NT2/D1 (cell line): ENCODE measurements at regions not wholly inside any gene's neighbourhood (a gene's known extent, or its start where the extent isn't known, plus 50 kb on each side); places are given as distances from the start of the nearest gene placed in this dataset.

Source experiments
- YY1 ChIP-seq: IDR thresholded peaks from 2 replicates; pipeline ENCODE4 v1.6.1; 2011; ENCODE audit not compliant: insufficient read length, insufficient read depth
- ZNF274 ChIP-seq: IDR thresholded peaks from 2 replicates; pipeline ENCODE4 v1.6.1; 2011; ENCODE audit warnings: mild to moderate bottlenecking, low read depth, low read length

DNA sequence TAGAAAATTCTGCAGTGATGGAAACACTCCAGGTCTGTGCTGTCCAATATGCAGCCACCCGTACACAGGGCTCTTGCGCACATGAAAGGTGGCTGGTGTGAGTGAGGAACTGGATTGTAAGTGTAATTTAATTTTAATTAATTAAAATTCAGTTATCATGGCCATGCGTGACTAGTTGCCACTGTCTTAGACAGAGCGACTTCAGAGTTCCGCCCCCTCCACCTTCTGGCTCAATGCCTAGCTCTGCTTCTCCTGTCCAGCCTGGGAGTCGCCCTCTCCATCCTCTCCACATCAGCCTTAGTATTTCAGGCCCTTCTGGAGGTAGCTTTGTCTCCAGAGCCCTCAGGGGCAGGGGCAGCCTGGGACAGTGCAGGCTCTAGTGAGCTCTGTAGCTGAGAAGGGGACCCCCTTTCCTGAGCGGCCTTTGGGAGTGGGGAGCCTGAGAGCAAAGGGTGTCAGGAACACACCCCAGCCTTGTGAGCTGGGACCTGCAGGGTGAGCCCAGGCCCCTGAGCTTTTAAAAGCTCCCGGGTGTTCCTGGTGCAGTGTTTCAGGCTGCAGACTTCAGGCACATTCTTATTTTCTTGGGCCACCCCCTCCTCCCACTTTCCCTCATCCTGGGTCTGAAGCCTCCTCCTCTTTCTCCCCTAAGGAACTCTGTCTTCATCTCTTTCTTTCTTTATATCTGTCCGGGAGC, 99.4 kb downstream of the IRF8 start:
- no peak for TF ChIP-seq ZNF274
- no peak for TF ChIP-seq YY1
